ENCODE measurements at regions not wholly inside any gene's neighbourhood (a gene's known extent, or its start where the extent isn't known, plus 50 kb on each side); places are given as distances from the start of the nearest gene placed in this dataset.

DNA sequence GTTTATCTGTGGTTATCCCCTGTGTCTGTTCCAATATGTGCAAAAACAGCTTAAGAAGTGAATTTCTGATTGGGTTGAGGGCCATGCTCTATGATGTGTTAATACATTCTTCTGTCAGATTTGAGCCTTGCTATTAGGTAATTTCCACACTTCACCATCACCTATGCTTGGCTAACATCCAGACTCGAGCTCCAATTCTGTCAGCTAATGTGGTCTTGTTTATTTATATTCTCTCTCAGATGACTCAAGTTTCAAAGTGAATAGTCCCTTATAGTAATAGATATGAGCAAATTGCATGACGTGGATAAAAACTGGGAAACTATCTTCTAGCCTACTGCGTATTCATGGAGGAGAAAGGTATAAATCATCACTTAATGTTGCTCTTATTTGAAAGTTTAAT, 451.3 kb downstream of the SNAPC1 start:
- WGBS, 2 donors, result 38 to 39% methylated on average over 3 of the region's 3 CpGs
- intact Hi-C loops (cut with DNase I), result no loop called here
- TF ChIP-seq, protein P1, sequence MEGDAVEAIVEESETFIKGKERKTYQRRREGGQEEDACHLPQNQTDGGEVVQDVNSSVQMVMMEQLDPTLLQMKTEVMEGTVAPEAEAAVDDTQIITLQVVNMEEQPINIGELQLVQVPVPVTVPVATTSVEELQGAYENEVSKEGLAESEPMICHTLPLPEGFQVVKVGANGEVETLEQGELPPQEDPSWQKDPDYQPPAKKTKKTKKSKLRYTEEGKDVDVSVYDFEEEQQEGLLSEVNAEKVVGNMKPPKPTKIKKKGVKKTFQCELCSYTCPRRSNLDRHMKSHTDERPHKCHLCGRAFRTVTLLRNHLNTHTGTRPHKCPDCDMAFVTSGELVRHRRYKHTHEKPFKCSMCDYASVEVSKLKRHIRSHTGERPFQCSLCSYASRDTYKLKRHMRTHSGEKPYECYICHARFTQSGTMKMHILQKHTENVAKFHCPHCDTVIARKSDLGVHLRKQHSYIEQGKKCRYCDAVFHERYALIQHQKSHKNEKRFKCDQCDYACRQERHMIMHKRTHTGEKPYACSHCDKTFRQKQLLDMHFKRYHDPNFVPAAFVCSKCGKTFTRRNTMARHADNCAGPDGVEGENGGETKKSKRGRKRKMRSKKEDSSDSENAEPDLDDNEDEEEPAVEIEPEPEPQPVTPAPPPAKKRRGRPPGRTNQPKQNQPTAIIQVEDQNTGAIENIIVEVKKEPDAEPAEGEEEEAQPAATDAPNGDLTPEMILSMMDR (IDR thresholded peaks at IDR 0.05), result no peak
- H3K36me3 ChIP-seq, result no peaks in the 10 kb centered on the region
- no peak overlapping the region for H3K27ac ChIP-seq
- peaks cover 0 to 9% (median 0%) of the 10 kb centered on the region in 11 donors for H3K9me3 ChIP-seq
- ATAC-seq (no peak), DNase-seq (no peak)
- H3K4me1 ChIP-seq, result no peaks in the 10 kb centered on the region
- no peak overlapping the region for H3K4me3 ChIP-seq
- H3K27me3 ChIP-seq, result peaks cover 0 to 9% (median 0%) of the 10 kb centered on the region in 7 donors

DNA sequence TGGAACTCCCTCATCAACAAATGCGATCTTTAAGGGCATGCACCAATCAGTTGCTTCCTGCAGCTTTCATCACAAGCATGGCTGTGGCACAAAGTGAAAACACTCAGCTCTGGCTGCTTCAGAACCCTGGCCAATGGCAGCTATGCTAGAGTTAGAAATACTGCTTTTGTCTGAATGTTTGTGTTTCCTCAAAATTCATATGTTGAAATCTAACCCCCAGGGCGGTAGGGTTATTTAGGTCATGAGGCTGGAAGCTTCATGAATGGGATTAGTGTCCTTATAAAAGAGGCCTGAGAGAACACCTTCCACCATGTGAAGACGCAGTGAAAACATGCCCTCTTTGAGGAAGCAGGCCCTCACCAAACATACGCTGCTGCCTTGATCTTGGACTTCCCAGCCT, 453.9 kb downstream of the SNAPC1 start:
- no peak overlapping the region for H3K4me3 ChIP-seq
- no peaks in the 10 kb centered on the region for H3K4me1 ChIP-seq
- TF ChIP-seq, protein P1 (IDR thresholded peaks at IDR 0.05), result no peak
- peaks cover 0 to 8% (median 0%) of the 10 kb centered on the region in 11 donors for H3K9me3 ChIP-seq
- H3K36me3 ChIP-seq, result no peaks in the 10 kb centered on the region
- H3K27me3 ChIP-seq, result peaks cover 0 to 9% (median 0%) of the 10 kb centered on the region in 7 donors
- intact Hi-C loops (cut with DNase I), result no loop called here
- H3K27ac ChIP-seq, result no peak overlapping the region
- no peak for ATAC-seq
- 49 to 82% methylated on average over 4 of the region's 4 CpGs for WGBS, 2 donors
- no peak for DNase-seq

DNA sequence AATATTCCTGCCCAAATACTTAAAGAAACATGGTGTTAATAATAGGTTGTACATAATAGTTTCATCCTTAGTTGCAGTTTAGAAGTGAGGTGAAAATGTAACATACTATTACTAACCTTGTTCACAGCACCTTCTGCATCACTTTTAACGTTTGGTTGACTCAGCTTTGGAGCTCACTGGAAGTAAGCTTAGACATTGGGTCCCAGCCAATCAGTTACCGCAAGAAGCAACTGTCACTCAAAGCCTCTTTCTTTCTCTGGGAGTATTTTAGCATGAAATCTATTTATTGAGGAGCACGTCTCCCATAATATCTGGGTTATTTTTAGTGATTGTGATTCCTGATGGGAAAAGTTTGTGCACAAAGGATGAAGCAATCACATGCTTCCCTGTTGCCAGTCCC, 472.6 kb downstream of the SNAPC1 start:
- DNase-seq (no peak), ATAC-seq (no peak)
- Histone ChIP-seq H3K4me3 (no peak overlapping the region), H3K27ac (no peak overlapping the region), H3K4me1 (no peaks in the 10 kb centered on the region), H3K36me3 (no peaks in the 10 kb centered on the region), H3K9me3 (peaks cover 0 to 18% (median 0%) of the 10 kb centered on the region in 11 donors), H3K27me3 (no peaks in the 10 kb centered on the region)
- intact Hi-C loops (cut with DNase I), result no loop called here
- TF ChIP-seq, protein P1 (IDR thresholded peaks at IDR 0.05), result no peak
- WGBS, 2 donors, result 45 to 50% methylated on average over 3 of the region's 3 CpGs

DNA sequence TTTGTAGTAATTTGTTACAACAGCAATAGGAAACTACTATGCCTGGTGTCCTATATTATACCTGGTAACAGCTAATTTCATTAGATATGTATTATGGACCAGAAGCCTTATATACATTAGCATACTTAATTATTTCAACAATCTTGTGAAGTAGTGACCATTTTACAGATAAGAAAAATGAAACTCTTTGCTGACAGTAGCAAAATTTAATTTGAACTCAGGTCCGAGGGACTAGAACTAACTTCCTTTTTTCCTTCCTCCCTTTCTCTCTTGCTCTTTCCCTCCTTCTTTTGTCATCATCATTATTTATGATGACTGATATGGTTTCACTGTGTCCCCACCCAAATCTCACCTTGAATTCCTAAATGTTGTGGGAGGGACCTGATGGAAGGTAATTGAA, 482.0 kb downstream of the SNAPC1 start:
- DNase-seq (no peak), ATAC-seq (no peak)
- no peaks in the 10 kb centered on the region for H3K36me3 ChIP-seq
- 81 to 87% methylated on average over 1 of the region's 1 CpG for WGBS, 2 donors
- TF ChIP-seq, protein P1 (IDR thresholded peaks at IDR 0.05), result no peak
- H3K4me1 ChIP-seq, result no peaks in the 10 kb centered on the region
- peaks cover 0 to 8% (median 0%) of the 10 kb centered on the region in 11 donors for H3K9me3 ChIP-seq
- peaks cover 0 to 3% (median 0%) of the 10 kb centered on the region in 7 donors for H3K27me3 ChIP-seq
- intact Hi-C loops (cut with DNase I), result no loop called here
- no peak overlapping the region for H3K4me3 ChIP-seq
- no peak overlapping the region for H3K27ac ChIP-seq

All from heart right ventricle (tissue), 16 donors.